MM.1S (cell line): ENCODE measurements at regions not wholly inside any gene's neighbourhood (a gene's known extent, or its start where the extent isn't known, plus 50 kb on each side); places are given as distances from the start of the nearest gene placed in this dataset.

ENCODE experiments used
- CTCF ChIP-seq: fragments of 300-600 bp; sonication (generic); IDR thresholded peaks from 2 replicates; pipeline ENCODE4 v1.5.1; 2016; ENCODE audit warnings: antibody characterized with exemption, low read length, mixed read lengths
- EZH2 ChIP-seq: fragments of 300-600 bp; sonication (generic); optimal IDR thresholded peaks from 2 replicates; pipeline ENCODE3; 2017; ENCODE audit warnings: low read depth, mild to moderate bottlenecking, antibody characterized with exemption, low read length, mixed read lengths
- EZH2phosphoT487 ChIP-seq: fragments of 300-600 bp; sonication (generic); IDR thresholded peaks from 2 replicates; pipeline ENCODE4 v1.6.1; 2018; ENCODE audit warnings: antibody characterized with exemption, low read length

GRCh38 chr10:108788891-108789290 is 1134.4 kb downstream of the XPNPEP1 start:
- TF ChIP-seq CTCF (no peak), EZH2 (no peak), EZH2phosphoT487 (no peak)
